ENCODE measurements at regions not wholly inside any gene's neighbourhood (a gene's known extent, or its start where the extent isn't known, plus 50 kb on each side); places are given as distances from the start of the nearest gene placed in this dataset.

DNA sequence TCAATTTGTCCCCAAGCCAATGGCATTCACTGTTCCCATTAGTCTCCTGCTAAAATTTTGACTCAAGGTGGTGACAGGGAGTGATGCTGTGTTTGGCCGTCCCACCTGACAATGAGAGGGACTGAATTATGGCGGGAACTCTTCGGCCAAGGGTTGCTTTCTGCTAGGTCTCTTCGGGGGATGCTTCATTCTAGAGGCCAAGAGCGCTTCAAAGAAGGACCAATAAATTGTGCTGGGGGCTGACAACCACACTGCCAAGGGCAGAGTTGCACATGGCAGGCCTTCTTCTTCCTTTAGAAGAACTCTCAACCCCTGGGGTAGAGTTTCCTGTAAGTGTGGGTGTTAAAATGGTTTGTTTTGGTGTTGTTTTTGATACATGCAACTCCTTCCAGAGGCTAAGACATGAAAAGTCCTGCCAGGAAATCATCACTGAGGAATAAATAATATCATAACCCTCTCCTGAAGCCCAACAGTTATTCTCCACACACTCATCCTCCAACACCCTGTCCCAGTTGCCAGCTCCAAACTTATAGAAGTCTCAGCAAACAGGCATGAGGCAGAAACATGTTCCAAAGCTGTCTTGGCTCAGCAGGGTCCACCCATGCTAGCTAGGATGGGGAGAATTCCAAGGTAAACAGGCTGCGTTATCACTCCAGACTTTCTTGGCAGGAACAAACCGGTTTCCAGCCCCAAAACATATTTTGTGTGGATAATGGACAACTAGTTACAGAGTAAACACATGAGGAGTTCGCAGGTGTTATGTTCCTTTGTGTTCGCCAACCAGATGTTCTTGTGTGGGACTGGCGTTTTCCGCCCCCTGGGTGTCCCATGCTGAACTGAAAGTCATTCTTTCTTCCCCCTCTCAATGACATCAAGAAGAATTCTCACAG, 396.7 kb upstream of the RGMA start:
- TF ChIP-seq, protein P1, sequence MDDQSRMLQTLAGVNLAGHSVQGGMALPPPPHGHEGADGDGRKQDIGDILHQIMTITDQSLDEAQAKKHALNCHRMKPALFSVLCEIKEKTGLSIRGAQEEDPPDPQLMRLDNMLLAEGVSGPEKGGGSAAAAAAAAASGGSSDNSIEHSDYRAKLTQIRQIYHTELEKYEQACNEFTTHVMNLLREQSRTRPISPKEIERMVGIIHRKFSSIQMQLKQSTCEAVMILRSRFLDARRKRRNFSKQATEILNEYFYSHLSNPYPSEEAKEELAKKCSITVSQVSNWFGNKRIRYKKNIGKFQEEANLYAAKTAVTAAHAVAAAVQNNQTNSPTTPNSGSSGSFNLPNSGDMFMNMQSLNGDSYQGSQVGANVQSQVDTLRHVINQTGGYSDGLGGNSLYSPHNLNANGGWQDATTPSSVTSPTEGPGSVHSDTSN (IDR thresholded peaks at IDR 0.05; ENCODE audit: insufficient replicate concordance, low read depth, low read length), result no peak
- TF ChIP-seq TCF7 (IDR thresholded peaks at IDR 0.05; ENCODE audit: borderline replicate concordance), result no peak

Measured in GM12878 (cell line).